ENCODE measurements at regions not wholly inside any gene's neighbourhood (a gene's known extent, or its start where the extent isn't known, plus 50 kb on each side); places are given as distances from the start of the nearest gene placed in this dataset.

GRCh38 chr13:73792796-73793195 is 341.4 kb downstream of the KLF12 start:
- no peaks in the 10 kb centered on the region for H3K9me3 ChIP-seq
- TF ChIP-seq, protein P1, sequence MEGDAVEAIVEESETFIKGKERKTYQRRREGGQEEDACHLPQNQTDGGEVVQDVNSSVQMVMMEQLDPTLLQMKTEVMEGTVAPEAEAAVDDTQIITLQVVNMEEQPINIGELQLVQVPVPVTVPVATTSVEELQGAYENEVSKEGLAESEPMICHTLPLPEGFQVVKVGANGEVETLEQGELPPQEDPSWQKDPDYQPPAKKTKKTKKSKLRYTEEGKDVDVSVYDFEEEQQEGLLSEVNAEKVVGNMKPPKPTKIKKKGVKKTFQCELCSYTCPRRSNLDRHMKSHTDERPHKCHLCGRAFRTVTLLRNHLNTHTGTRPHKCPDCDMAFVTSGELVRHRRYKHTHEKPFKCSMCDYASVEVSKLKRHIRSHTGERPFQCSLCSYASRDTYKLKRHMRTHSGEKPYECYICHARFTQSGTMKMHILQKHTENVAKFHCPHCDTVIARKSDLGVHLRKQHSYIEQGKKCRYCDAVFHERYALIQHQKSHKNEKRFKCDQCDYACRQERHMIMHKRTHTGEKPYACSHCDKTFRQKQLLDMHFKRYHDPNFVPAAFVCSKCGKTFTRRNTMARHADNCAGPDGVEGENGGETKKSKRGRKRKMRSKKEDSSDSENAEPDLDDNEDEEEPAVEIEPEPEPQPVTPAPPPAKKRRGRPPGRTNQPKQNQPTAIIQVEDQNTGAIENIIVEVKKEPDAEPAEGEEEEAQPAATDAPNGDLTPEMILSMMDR (IDR thresholded peaks at IDR 0.05): no peak
- H3K4me1 ChIP-seq: no peaks in the 10 kb centered on the region
- no peak for DNase-seq (ENCODE audit: low spot score in 2 of 2)
- no peaks in the 10 kb centered on the region for H3K27me3 ChIP-seq
- intact Hi-C loops (cut with DNase I): no loop called here
- H3K4me3 ChIP-seq: no peak overlapping the region
- H3K27ac ChIP-seq: no peak overlapping the region
- no peaks in the 10 kb centered on the region for H3K36me3 ChIP-seq

DNA sequence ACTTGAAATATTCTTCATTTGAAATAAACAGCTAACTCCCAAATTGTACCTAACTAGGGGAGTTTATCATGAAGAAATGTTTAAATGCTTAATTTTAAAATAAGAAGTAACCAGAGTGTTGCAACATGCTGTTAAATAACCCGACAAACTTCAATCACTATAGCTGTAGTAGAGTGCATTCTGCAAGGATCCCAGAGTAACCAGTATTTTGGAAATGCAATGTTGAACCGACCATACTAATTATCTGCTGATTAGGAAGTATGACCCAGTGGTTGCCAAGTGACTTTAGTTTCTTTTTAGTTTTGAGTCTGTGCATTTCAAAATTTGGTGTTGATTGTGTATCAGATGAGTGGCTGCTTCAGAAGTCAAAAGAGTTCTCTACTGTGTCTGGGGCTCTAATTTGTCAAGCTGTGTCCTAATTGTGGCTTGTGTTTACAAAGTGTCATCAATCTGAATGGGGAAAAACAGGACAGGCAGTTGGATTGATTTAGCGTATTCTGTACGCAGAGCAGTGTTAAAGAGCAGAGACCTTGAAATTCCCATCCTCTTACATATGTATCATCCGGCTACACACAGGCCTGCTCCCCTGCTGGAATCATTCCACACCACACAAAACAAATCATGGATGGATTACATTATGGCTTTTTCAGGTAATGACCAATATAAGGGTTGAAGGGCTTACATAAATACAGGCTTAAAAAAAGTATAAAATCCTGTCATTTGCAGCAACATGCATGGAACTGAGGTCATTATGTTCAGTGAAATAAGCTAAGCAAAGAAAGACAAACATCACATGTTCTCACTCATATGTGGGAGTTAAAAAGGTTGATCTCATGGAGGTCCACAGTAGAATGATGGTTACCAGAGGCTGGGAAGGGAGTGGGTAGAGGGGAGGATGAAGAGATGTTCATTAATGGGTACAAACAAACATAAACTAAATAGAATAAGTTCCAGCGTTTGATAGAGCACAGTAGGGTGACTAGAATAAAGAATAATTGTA is 351.5 kb downstream of the KLF12 start:
- TF ChIP-seq, protein P1 (IDR thresholded peaks at IDR 0.05): no peak
- no peak for DNase-seq (ENCODE audit: low spot score in 2 of 2)
- H3K4me3 ChIP-seq: no peak overlapping the region
- intact Hi-C loops (cut with DNase I): no loop called here
- no peak overlapping the region for H3K27ac ChIP-seq
- no peaks in the 10 kb centered on the region for H3K9me3 ChIP-seq
- no peaks in the 10 kb centered on the region for H3K27me3 ChIP-seq
- peaks cover 0 to 3% of the 10 kb centered on the region in 2 donors for H3K4me1 ChIP-seq
- H3K36me3 ChIP-seq: no peaks in the 10 kb centered on the region

DNA sequence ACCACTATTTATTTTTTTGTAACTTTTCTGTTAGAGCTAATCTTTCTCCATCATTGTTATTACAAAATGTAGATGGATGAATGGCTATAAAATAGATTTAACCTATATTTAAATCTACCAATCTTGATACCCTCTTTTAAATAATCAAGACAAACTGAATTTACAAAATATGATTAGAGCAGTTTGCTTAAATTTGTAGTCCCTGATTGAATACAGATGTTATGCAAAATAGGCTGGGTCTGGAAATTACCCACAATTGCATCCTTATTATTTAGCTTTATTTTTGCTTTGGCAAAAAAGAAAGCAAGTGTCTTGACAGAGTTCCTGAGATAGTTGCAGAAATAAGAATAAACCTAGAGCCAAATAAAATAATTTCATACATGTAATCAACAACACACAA is 352.8 kb downstream of the KLF12 start:
- Histone ChIP-seq H3K9me3 (no peaks in the 10 kb centered on the region), H3K27ac (no peak overlapping the region), H3K27me3 (no peaks in the 10 kb centered on the region), H3K4me1 (peaks cover 0 to 3% of the 10 kb centered on the region in 2 donors), H3K4me3 (no peak overlapping the region), H3K36me3 (no peaks in the 10 kb centered on the region)
- TF ChIP-seq, protein P1 (IDR thresholded peaks at IDR 0.05): no peak
- no peak for DNase-seq (ENCODE audit: low spot score in 2 of 2)
- intact Hi-C loops (cut with DNase I): no loop called here

DNA sequence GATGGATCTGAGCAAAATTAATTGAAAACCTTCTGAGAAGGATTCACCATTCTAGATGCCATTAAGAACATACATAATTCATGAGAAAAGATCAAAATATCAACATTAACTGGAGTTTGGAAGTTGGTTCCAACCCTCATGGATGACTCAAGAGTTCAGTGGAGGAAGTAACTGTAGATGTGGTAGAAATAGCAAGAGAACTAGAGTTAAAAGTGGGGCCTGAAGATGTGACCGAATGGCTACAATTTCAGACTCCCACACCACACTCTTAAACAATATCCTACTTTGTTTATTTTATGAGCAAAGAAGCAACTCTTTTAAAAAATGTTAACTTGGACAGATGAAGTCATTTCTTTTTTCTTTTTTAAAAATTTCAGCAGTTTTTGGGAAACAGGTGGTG is 354.3 kb downstream of the KLF12 start:
- no peaks in the 10 kb centered on the region for H3K36me3 ChIP-seq
- H3K4me1 ChIP-seq: peaks cover 0 to 3% of the 10 kb centered on the region in 2 donors
- H3K9me3 ChIP-seq: no peaks in the 10 kb centered on the region
- H3K4me3 ChIP-seq: no peak overlapping the region
- H3K27me3 ChIP-seq: no peaks in the 10 kb centered on the region
- no peak overlapping the region for H3K27ac ChIP-seq
- TF ChIP-seq, protein P1 (IDR thresholded peaks at IDR 0.05): no peak
- intact Hi-C loops (cut with DNase I): no loop called here
- DNase-seq (ENCODE audit: low spot score in 2 of 2): no peak

DNA sequence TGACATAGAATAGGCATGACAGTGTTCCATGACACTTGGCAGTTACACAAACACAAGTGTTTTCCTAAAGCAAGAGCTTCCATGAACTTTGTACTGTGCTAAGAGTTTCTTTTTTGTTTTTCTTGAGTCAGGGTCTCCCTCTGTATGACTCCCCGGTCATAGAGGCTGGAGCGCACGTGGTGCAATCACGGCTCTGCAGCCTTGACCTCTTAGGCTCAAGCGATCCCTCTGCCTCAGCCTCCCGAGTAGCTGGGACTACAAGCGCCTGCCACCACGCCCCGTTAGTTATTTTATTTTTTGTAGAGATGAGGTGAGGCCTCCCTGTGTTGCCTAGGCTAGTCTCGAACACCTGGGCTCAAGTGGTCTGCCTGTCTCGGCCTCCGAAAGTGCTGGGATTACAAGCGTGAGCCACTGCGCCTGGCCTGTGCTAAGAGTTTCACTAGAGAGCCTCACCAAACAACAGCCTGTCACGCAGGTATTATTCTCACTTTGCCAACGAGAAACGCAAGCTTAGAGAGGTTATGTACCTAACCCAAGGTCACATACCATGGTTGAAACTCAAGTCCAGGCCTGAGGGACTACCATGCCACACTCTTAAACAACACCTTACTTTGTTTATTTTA is 355.9 kb downstream of the KLF12 start:
- no peak for DNase-seq (ENCODE audit: low spot score in 2 of 2)
- Histone ChIP-seq H3K27ac (no peak overlapping the region), H3K9me3 (no peaks in the 10 kb centered on the region), H3K4me1 (peaks cover 0 to 3% of the 10 kb centered on the region in 2 donors), H3K27me3 (no peaks in the 10 kb centered on the region), H3K4me3 (no peak overlapping the region), H3K36me3 (no peaks in the 10 kb centered on the region)
- intact Hi-C loops (cut with DNase I): no loop called here
- TF ChIP-seq, protein P1 (IDR thresholded peaks at IDR 0.05): no peak
